ENCODE measurements at regions not wholly inside any gene's neighbourhood (a gene's known extent, or its start where the extent isn't known, plus 50 kb on each side); places are given as distances from the start of the nearest gene placed in this dataset.

GRCh38 chr15:95658799-95659198 is 671.7 kb upstream of the NR2F2 start:
- POLR2A ChIA-PET = no interaction called here
- H3K9me3 Mint-ChIP-seq (ENCODE audit: unreplicated experiment) = no peaks in the 10 kb centered on the region
- TF ChIP-seq CTCF (IDR thresholded peaks at IDR 0.05; ENCODE audit: unreplicated experiment) = no peak
- BruUV-seq (replicated peaks) = no TSS peak
- H3K4me3 Mint-ChIP-seq (ENCODE audit: unreplicated experiment) = no peak overlapping the region
- no peaks in the 10 kb centered on the region for H3K27me3 Mint-ChIP-seq (ENCODE audit: insufficient read depth, unreplicated experiment)
- H3K27ac Mint-ChIP-seq (ENCODE audit: low read depth, unreplicated experiment) = no peak overlapping the region
- H3K4me1 Mint-ChIP-seq (ENCODE audit: insufficient read depth, unreplicated experiment) = no peaks in the 10 kb centered on the region
- no peaks in the 10 kb centered on the region for H3K36me3 Mint-ChIP-seq (ENCODE audit: insufficient read depth, unreplicated experiment)
- CTCF ChIA-PET = no interaction called here
- DNase-seq (ENCODE audit: unreplicated experiment) = no peak
- intact Hi-C loops (cut with micrococcal nuclease) = no loop called here

GRCh38 chr15:95659656-95660055 is 670.8 kb upstream of the NR2F2 start:
- Mint-ChIP-seq H3K27me3 (ENCODE audit: insufficient read depth, unreplicated experiment) (no peaks in the 10 kb centered on the region), H3K27ac (ENCODE audit: low read depth, unreplicated experiment) (no peak overlapping the region), H3K9me3 (ENCODE audit: unreplicated experiment) (no peaks in the 10 kb centered on the region), H3K4me1 (ENCODE audit: insufficient read depth, unreplicated experiment) (no peaks in the 10 kb centered on the region), H3K36me3 (ENCODE audit: insufficient read depth, unreplicated experiment) (no peaks in the 10 kb centered on the region), H3K4me3 (ENCODE audit: unreplicated experiment) (no peak overlapping the region)
- ChIA-PET POLR2A (no interaction called here), CTCF (interaction anchor here (0.7 kb wide), 1 partner anchor 65 kb away, joined by 3 read pairs; no protein-coding TSS in a partner anchor)
- intact Hi-C loops (cut with micrococcal nuclease) = no loop called here
- TF ChIP-seq CTCF (IDR thresholded peaks at IDR 0.05; ENCODE audit: unreplicated experiment) = no peak
- DNase-seq (ENCODE audit: unreplicated experiment) = no peak
- no TSS peak for BruUV-seq (replicated peaks)

GRCh38 chr15:95662638-95663037 is 667.9 kb upstream of the NR2F2 start:
- Mint-ChIP-seq H3K36me3 (ENCODE audit: insufficient read depth, unreplicated experiment) (no peaks in the 10 kb centered on the region), H3K4me1 (ENCODE audit: insufficient read depth, unreplicated experiment) (no peaks in the 10 kb centered on the region), H3K4me3 (ENCODE audit: unreplicated experiment) (no peak overlapping the region), H3K9me3 (ENCODE audit: unreplicated experiment) (no peaks in the 10 kb centered on the region), H3K27ac (ENCODE audit: low read depth, unreplicated experiment) (no peak overlapping the region), H3K27me3 (ENCODE audit: insufficient read depth, unreplicated experiment) (no peaks in the 10 kb centered on the region)
- DNase-seq (ENCODE audit: unreplicated experiment) = no peak
- ChIA-PET CTCF (no interaction called here), POLR2A (no interaction called here)
- BruUV-seq (replicated peaks) = no TSS peak
- TF ChIP-seq CTCF (IDR thresholded peaks at IDR 0.05; ENCODE audit: unreplicated experiment) = no peak
- intact Hi-C loops (cut with micrococcal nuclease) = no loop called here

GRCh38 chr15:95663156-95664100 is 667.1 kb upstream of the NR2F2 start:
- intact Hi-C loops (cut with micrococcal nuclease) = no loop called here
- no peak for DNase-seq (ENCODE audit: unreplicated experiment)
- Mint-ChIP-seq H3K27ac (ENCODE audit: low read depth, unreplicated experiment) (no peak overlapping the region), H3K36me3 (ENCODE audit: insufficient read depth, unreplicated experiment) (no peaks in the 10 kb centered on the region), H3K27me3 (ENCODE audit: insufficient read depth, unreplicated experiment) (no peaks in the 10 kb centered on the region), H3K4me3 (ENCODE audit: unreplicated experiment) (no peak overlapping the region), H3K4me1 (ENCODE audit: insufficient read depth, unreplicated experiment) (no peaks in the 10 kb centered on the region), H3K9me3 (ENCODE audit: unreplicated experiment) (no peaks in the 10 kb centered on the region)
- CTCF ChIA-PET = interaction anchor here (0.7 to 0.9 kb wide), 2 partner anchors 11 to 14 kb away, joined by 3 read pairs; no protein-coding TSS in a partner anchor
- no TSS peak for BruUV-seq (replicated peaks)
- no peak for TF ChIP-seq CTCF (IDR thresholded peaks at IDR 0.05; ENCODE audit: unreplicated experiment)
- POLR2A ChIA-PET = no interaction called here

All from MCF 10A (cell line).